ENCODE measurements at regions not wholly inside any gene's neighbourhood (a gene's known extent, or its start where the extent isn't known, plus 50 kb on each side); places are given as distances from the start of the nearest gene placed in this dataset.

- DNase-seq (ENCODE audit: low spot score) = no peak
- no CpG with 5 or more reads among the region's 2 CpGs for WGBS, 2 donors (ENCODE audit: extremely low coverage in 2 of 2, insufficient read length in 2 of 2, insufficient replicate concordance in 1 of 2)
- Histone ChIP-seq H2AFZ (ENCODE audit: low read length) (no peak overlapping the region), H2BK5ac (ENCODE audit: low read length) (no peak overlapping the region), H4K91ac (ENCODE audit: low read depth, low read length, poor library complexity) (no peak overlapping the region), H4K8ac (ENCODE audit: low read depth, low read length) (no peak overlapping the region), H2AK5ac (ENCODE audit: low read depth, low read length) (no peak overlapping the region), H3K4me1 (ENCODE audit: control insufficient read depth in 2 of 2, insufficient read depth in 1 of 2, low read depth in 1 of 2, low read length in 2 of 2) (no peaks in the 10 kb centered on the region), H3K4me3 (ENCODE audit: low read length in 2 of 2) (no peak overlapping the region), H3K27me3 (ENCODE audit: control insufficient read depth in 3 of 3, insufficient read depth in 3 of 3, low read depth in 1 of 3, low read length in 3 of 3) (peaks cover 0 to 5% (median 0%) of the 10 kb centered on the region in 3 experiments), H3K9ac (ENCODE audit: low read depth, low read length, poor library complexity) (no peak overlapping the region), H2BK15ac (ENCODE audit: low read length) (no peak overlapping the region), H3K79me1 (ENCODE audit: low read depth, low read length) (no peaks in the 10 kb centered on the region), H3K14ac (ENCODE audit: low read length) (no peak overlapping the region), H3K18ac (ENCODE audit: low read length) (no peak overlapping the region), H2BK12ac (ENCODE audit: low read length) (no peak overlapping the region), H3K27ac (replicated peaks; ENCODE audit: low read length) (no peak overlapping the region), H3K4me2 (ENCODE audit: insufficient read depth, low read length, poor library complexity, severe bottlenecking) (no peak overlapping the region), H3K36me3 (replicated peaks in 1 of 2; ENCODE audit: control insufficient read depth in 2 of 2, insufficient read depth in 2 of 2, low read length in 2 of 2) (no peaks in the 10 kb centered on the region), H3K9me3 (replicated peaks in 1 of 2; ENCODE audit: control insufficient read depth in 2 of 2, insufficient read depth in 1 of 2, low read depth in 1 of 2, low read length in 2 of 2) (no peaks in the 10 kb centered on the region), H3K23ac (ENCODE audit: low read depth, low read length, poor library complexity) (no peak overlapping the region), H2BK120ac (ENCODE audit: low read depth, low read length) (no peak overlapping the region), H3K4ac (ENCODE audit: low read length) (no peak overlapping the region)
Observed at GRCh38 chr1:55320891-55321290, 105.7 kb upstream of the USP24 start.

- no peak overlapping the region for H2BK120ac ChIP-seq (ENCODE audit: low read depth, low read length)
- H3K4ac ChIP-seq (ENCODE audit: low read length) = no peak overlapping the region
- DNase-seq (ENCODE audit: low spot score) = no peak
- H3K18ac ChIP-seq (ENCODE audit: low read length) = no peak overlapping the region
- H3K9ac ChIP-seq (ENCODE audit: low read depth, low read length, poor library complexity) = no peak overlapping the region
- H3K79me1 ChIP-seq (ENCODE audit: low read depth, low read length) = no peaks in the 10 kb centered on the region
- no peak overlapping the region for H3K4me3 ChIP-seq (ENCODE audit: low read length in 2 of 2)
- H2BK5ac ChIP-seq (ENCODE audit: low read length) = no peak overlapping the region
- WGBS, 2 donors (ENCODE audit: extremely low coverage in 2 of 2, insufficient read length in 2 of 2, insufficient replicate concordance in 1 of 2) = no CpG with 5 or more reads among the region's 6 CpGs
- H2AFZ ChIP-seq (ENCODE audit: low read length) = no peak overlapping the region
- H2BK12ac ChIP-seq (ENCODE audit: low read length) = no peak overlapping the region
- no peak overlapping the region for H3K14ac ChIP-seq (ENCODE audit: low read length)
- no peaks in the 10 kb centered on the region for H3K36me3 ChIP-seq (replicated peaks in 1 of 2; ENCODE audit: control insufficient read depth in 2 of 2, insufficient read depth in 2 of 2, low read length in 2 of 2)
- H3K4me2 ChIP-seq (ENCODE audit: insufficient read depth, low read length, poor library complexity, severe bottlenecking) = no peak overlapping the region
- no peak overlapping the region for H2BK15ac ChIP-seq (ENCODE audit: low read length)
- H2AK5ac ChIP-seq (ENCODE audit: low read depth, low read length) = no peak overlapping the region
- H3K27me3 ChIP-seq (ENCODE audit: control insufficient read depth in 3 of 3, insufficient read depth in 3 of 3, low read depth in 1 of 3, low read length in 3 of 3) = peaks cover 0 to 13% (median 0%) of the 10 kb centered on the region in 3 experiments
- H4K91ac ChIP-seq (ENCODE audit: low read depth, low read length, poor library complexity) = no peak overlapping the region
- H3K23ac ChIP-seq (ENCODE audit: low read depth, low read length, poor library complexity) = no peak overlapping the region
- H3K4me1 ChIP-seq (ENCODE audit: control insufficient read depth in 2 of 2, insufficient read depth in 1 of 2, low read depth in 1 of 2, low read length in 2 of 2) = peaks cover 0 to 1% of the 10 kb centered on the region in 2 donors
- no peaks in the 10 kb centered on the region for H3K9me3 ChIP-seq (replicated peaks in 1 of 2; ENCODE audit: control insufficient read depth in 2 of 2, insufficient read depth in 1 of 2, low read depth in 1 of 2, low read length in 2 of 2)
- H3K27ac ChIP-seq (replicated peaks; ENCODE audit: low read length) = no peak overlapping the region
- H4K8ac ChIP-seq (ENCODE audit: low read depth, low read length) = no peak overlapping the region
Observed at GRCh38 chr1:55318116-55318817, 103.1 kb upstream of the USP24 start.

- WGBS, 2 donors (ENCODE audit: extremely low coverage in 2 of 2, insufficient read length in 2 of 2, insufficient replicate concordance in 1 of 2) = no CpG with 5 or more reads among the region's 3 CpGs
- Histone ChIP-seq H2BK5ac (ENCODE audit: low read length) (no peak overlapping the region), H3K79me1 (ENCODE audit: low read depth, low read length) (no peaks in the 10 kb centered on the region), H2BK15ac (ENCODE audit: low read length) (no peak overlapping the region), H3K27ac (replicated peaks; ENCODE audit: low read length) (no peak overlapping the region), H2AFZ (ENCODE audit: low read length) (no peak overlapping the region), H2AK5ac (ENCODE audit: low read depth, low read length) (no peak overlapping the region), H2BK120ac (ENCODE audit: low read depth, low read length) (no peak overlapping the region), H4K8ac (ENCODE audit: low read depth, low read length) (no peak overlapping the region), H3K9ac (ENCODE audit: low read depth, low read length, poor library complexity) (no peak overlapping the region), H3K27me3 (ENCODE audit: control insufficient read depth in 3 of 3, insufficient read depth in 3 of 3, low read depth in 1 of 3, low read length in 3 of 3) (peaks cover 0 to 16% (median 0%) of the 10 kb centered on the region in 3 experiments), H3K14ac (ENCODE audit: low read length) (no peak overlapping the region), H3K4me3 (ENCODE audit: low read length in 2 of 2) (no peak overlapping the region), H4K91ac (ENCODE audit: low read depth, low read length, poor library complexity) (no peak overlapping the region), H3K4me1 (ENCODE audit: control insufficient read depth in 2 of 2, insufficient read depth in 1 of 2, low read depth in 1 of 2, low read length in 2 of 2) (peaks cover 0 to 3% of the 10 kb centered on the region in 2 donors), H3K4me2 (ENCODE audit: insufficient read depth, low read length, poor library complexity, severe bottlenecking) (no peak overlapping the region), H3K9me3 (replicated peaks in 1 of 2; ENCODE audit: control insufficient read depth in 2 of 2, insufficient read depth in 1 of 2, low read depth in 1 of 2, low read length in 2 of 2) (no peaks in the 10 kb centered on the region), H3K23ac (ENCODE audit: low read depth, low read length, poor library complexity) (no peak overlapping the region), H2BK12ac (ENCODE audit: low read length) (no peak overlapping the region), H3K4ac (ENCODE audit: low read length) (no peak overlapping the region), H3K36me3 (replicated peaks in 1 of 2; ENCODE audit: control insufficient read depth in 2 of 2, insufficient read depth in 2 of 2, low read length in 2 of 2) (no peaks in the 10 kb centered on the region), H3K18ac (ENCODE audit: low read length) (no peak overlapping the region)
- DNase-seq (ENCODE audit: low spot score) = no peak
Observed at GRCh38 chr1:55317673-55318072, 102.5 kb upstream of the USP24 start.

- Histone ChIP-seq H3K4me3 (ENCODE audit: low read length in 2 of 2) (no peak overlapping the region), H2AFZ (ENCODE audit: low read length) (no peak overlapping the region), H3K36me3 (replicated peaks in 1 of 2; ENCODE audit: control insufficient read depth in 2 of 2, insufficient read depth in 2 of 2, low read length in 2 of 2) (no peaks in the 10 kb centered on the region), H3K18ac (ENCODE audit: low read length) (no peak overlapping the region), H3K79me1 (ENCODE audit: low read depth, low read length) (no peaks in the 10 kb centered on the region), H3K27ac (replicated peaks; ENCODE audit: low read length) (no peak overlapping the region), H4K91ac (ENCODE audit: low read depth, low read length, poor library complexity) (no peak overlapping the region), H2BK120ac (ENCODE audit: low read depth, low read length) (no peak overlapping the region), H3K4me1 (ENCODE audit: control insufficient read depth in 2 of 2, insufficient read depth in 1 of 2, low read depth in 1 of 2, low read length in 2 of 2) (peaks cover 0 to 3% of the 10 kb centered on the region in 2 donors), H3K9me3 (replicated peaks in 1 of 2; ENCODE audit: control insufficient read depth in 2 of 2, insufficient read depth in 1 of 2, low read depth in 1 of 2, low read length in 2 of 2) (no peaks in the 10 kb centered on the region), H3K4ac (ENCODE audit: low read length) (no peak overlapping the region), H2AK5ac (ENCODE audit: low read depth, low read length) (no peak overlapping the region), H4K8ac (ENCODE audit: low read depth, low read length) (no peak overlapping the region), H3K4me2 (ENCODE audit: insufficient read depth, low read length, poor library complexity, severe bottlenecking) (no peak overlapping the region), H3K9ac (ENCODE audit: low read depth, low read length, poor library complexity) (no peak overlapping the region), H3K14ac (ENCODE audit: low read length) (no peak overlapping the region), H2BK15ac (ENCODE audit: low read length) (no peak overlapping the region), H2BK12ac (ENCODE audit: low read length) (no peak overlapping the region), H3K23ac (ENCODE audit: low read depth, low read length, poor library complexity) (no peak overlapping the region), H3K27me3 (ENCODE audit: control insufficient read depth in 3 of 3, insufficient read depth in 3 of 3, low read depth in 1 of 3, low read length in 3 of 3) (peaks cover 0 to 16% (median 0%) of the 10 kb centered on the region in 3 experiments), H2BK5ac (ENCODE audit: low read length) (no peak overlapping the region)
- WGBS, 2 donors (ENCODE audit: extremely low coverage in 2 of 2, insufficient read length in 2 of 2, insufficient replicate concordance in 1 of 2) = no CpG with 5 or more reads among the region's 7 CpGs
- no peak for DNase-seq (ENCODE audit: low spot score)
Observed at GRCh38 chr1:55316947-55317662, 101.9 kb upstream of the USP24 start.

All from neuronal stem cell (in vitro differentiated cells).